ENCODE measurements at regions not wholly inside any gene's neighbourhood (a gene's known extent, or its start where the extent isn't known, plus 50 kb on each side); places are given as distances from the start of the nearest gene placed in this dataset.
A peak's percentile ranks its signal among the peaks of the same experiment; 100 is the strongest.

DNA sequence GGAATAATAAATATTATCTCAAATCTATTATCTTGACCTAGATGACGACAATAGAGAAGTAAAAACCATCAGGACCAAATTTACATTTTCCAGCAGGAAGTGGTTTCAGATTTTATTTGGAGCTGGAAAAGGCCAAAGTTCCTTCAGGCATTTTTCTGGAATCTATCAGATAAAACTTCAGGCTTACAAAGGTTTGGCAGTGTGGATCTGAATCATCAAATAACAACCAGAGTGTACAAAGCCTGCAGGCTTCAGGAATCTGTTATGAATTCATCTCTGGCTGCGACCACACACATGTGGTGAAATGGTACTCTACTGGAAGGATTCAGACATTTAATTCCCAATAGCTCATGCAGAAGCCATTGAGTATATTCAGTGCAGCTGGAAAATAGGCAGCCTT lies 726.4 kb upstream of the GRAMD2B start:
- ChIA-PET POLR2A (no interaction called here), CTCF (no interaction called here)
- Histone ChIP-seq H3K27me3 (replicated peaks; ENCODE audit: control insufficient read depth, insufficient read depth, low read length) (no peaks in the 10 kb centered on the region), H3K36me3 (ENCODE audit: control insufficient read depth, insufficient read depth, low read length) (no peaks in the 10 kb centered on the region), H3K4me1 (peaks cover 44% of the 10 kb centered on the region), H3K9me3 (no peaks in the 10 kb centered on the region), H3K4me3 (ENCODE audit: low read depth, low read length) (no peak overlapping the region)
- DNase-seq, result no peak
- TF ChIP-seq, protein P1, sequence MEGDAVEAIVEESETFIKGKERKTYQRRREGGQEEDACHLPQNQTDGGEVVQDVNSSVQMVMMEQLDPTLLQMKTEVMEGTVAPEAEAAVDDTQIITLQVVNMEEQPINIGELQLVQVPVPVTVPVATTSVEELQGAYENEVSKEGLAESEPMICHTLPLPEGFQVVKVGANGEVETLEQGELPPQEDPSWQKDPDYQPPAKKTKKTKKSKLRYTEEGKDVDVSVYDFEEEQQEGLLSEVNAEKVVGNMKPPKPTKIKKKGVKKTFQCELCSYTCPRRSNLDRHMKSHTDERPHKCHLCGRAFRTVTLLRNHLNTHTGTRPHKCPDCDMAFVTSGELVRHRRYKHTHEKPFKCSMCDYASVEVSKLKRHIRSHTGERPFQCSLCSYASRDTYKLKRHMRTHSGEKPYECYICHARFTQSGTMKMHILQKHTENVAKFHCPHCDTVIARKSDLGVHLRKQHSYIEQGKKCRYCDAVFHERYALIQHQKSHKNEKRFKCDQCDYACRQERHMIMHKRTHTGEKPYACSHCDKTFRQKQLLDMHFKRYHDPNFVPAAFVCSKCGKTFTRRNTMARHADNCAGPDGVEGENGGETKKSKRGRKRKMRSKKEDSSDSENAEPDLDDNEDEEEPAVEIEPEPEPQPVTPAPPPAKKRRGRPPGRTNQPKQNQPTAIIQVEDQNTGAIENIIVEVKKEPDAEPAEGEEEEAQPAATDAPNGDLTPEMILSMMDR (IDR thresholded peaks at IDR 0.05; ENCODE audit: insufficient read depth in 1 of 2, low read depth in 1 of 2, low read length in 1 of 2, severe bottlenecking in 1 of 2, unreplicated experiment in 1 of 2), result no peak
- Mint-ChIP-seq H3K27me3 (ENCODE audit: insufficient read depth, unreplicated experiment) (no peaks in the 10 kb centered on the region), H3K36me3 (ENCODE audit: insufficient read depth, unreplicated experiment) (no peaks in the 10 kb centered on the region), H3K4me1 (ENCODE audit: low read depth, unreplicated experiment) (peaks cover 34% of the 10 kb centered on the region), H3K27ac (ENCODE audit: unreplicated experiment) (no peak overlapping the region), H3K4me3 (ENCODE audit: unreplicated experiment) (no peak overlapping the region), H3K9me3 (ENCODE audit: unreplicated experiment) (no peaks in the 10 kb centered on the region)
- BruUV-seq (replicated peaks), result no TSS peak
- intact Hi-C loops (cut with micrococcal nuclease; ENCODE audit: unreplicated experiment), result no loop called here

DNA sequence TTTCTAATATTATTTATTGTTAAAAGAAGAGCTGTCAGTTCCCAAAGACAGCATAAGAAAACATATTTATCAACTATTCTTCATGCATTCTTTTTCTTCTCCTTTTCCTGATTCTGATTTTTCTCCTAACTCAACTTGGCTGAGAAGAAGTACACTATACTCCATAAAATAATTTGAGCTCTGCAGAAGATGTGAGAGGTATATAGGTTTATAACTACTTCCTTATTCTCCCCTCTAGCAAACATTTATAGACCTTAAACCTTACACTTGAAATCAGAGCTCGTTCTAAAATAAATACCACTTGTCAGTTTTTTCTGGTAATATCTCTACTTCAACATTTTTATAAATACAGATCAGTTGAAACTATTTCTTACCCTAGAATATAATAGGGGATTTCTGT lies 724.8 kb upstream of the GRAMD2B start:
- Mint-ChIP-seq H3K9me3 (ENCODE audit: unreplicated experiment) (peaks cover 4% of the 10 kb centered on the region), H3K27me3 (ENCODE audit: insufficient read depth, unreplicated experiment) (no peaks in the 10 kb centered on the region), H3K4me1 (ENCODE audit: low read depth, unreplicated experiment) (peaks cover 34% of the 10 kb centered on the region), H3K27ac (ENCODE audit: unreplicated experiment) (no peak overlapping the region), H3K36me3 (ENCODE audit: insufficient read depth, unreplicated experiment) (no peaks in the 10 kb centered on the region), H3K4me3 (ENCODE audit: unreplicated experiment) (no peak overlapping the region)
- POLR2A ChIA-PET, result no interaction called here
- no peak for DNase-seq
- no peaks in the 10 kb centered on the region for H3K36me3 ChIP-seq (ENCODE audit: control insufficient read depth, insufficient read depth, low read length)
- CTCF ChIA-PET, result no interaction called here
- H3K27me3 ChIP-seq (replicated peaks; ENCODE audit: control insufficient read depth, insufficient read depth, low read length), result no peaks in the 10 kb centered on the region
- intact Hi-C loops (cut with micrococcal nuclease; ENCODE audit: unreplicated experiment), result no loop called here
- TF ChIP-seq, protein P1 (IDR thresholded peaks at IDR 0.05; ENCODE audit: insufficient read depth in 1 of 2, low read depth in 1 of 2, low read length in 1 of 2, severe bottlenecking in 1 of 2, unreplicated experiment in 1 of 2), result no peak
- peaks cover 5% of the 10 kb centered on the region; the same call in 1 of the 2 replicates for H3K9me3 ChIP-seq
- BruUV-seq (replicated peaks), result no TSS peak
- peaks cover 36% of the 10 kb centered on the region for H3K4me1 ChIP-seq
- H3K4me3 ChIP-seq (ENCODE audit: low read depth, low read length), result no peak overlapping the region

- intact Hi-C loops (cut with micrococcal nuclease; ENCODE audit: unreplicated experiment), result loop anchor here (1.0 kb wide), 2 partner anchors 17 to 31 kb away; no protein-coding TSS in a partner anchor
- no TSS peak for BruUV-seq (replicated peaks)
- peak overlapping the region; percentile 79 for H3K4me3 Mint-ChIP-seq (ENCODE audit: unreplicated experiment)
Observed at GRCh38 chr5:125699860-125700259, 723.3 kb upstream of the GRAMD2B start.

More at GRCh38 chr5:125699860-125700259, 723.3 kb upstream of the GRAMD2B start:
- Histone ChIP-seq H3K9me3 (peaks cover 5% of the 10 kb centered on the region; the same call in 1 of the 2 replicates), H3K4me3 (ENCODE audit: low read depth, low read length) (no peak overlapping the region; the same call in 1 of the 2 replicates), H3K4me1 (peaks cover 36% of the 10 kb centered on the region), H3K27me3 (replicated peaks; ENCODE audit: control insufficient read depth, insufficient read depth, low read length) (no peaks in the 10 kb centered on the region), H3K36me3 (ENCODE audit: control insufficient read depth, insufficient read depth, low read length) (no peaks in the 10 kb centered on the region)
- POLR2A ChIA-PET, result interaction anchor here (0.6 to 1.4 kb wide), 2 partner anchors 17 to 1119 kb away, joined by 4 to 7 read pairs; no protein-coding TSS in a partner anchor
- CTCF ChIA-PET, result interaction anchor here (0.6 kb wide), 1 partner anchor 17 kb away, joined by 3 read pairs; no protein-coding TSS in a partner anchor
- DNase-seq, result no peak
- no peaks in the 10 kb centered on the region for H3K36me3 Mint-ChIP-seq (ENCODE audit: insufficient read depth, unreplicated experiment)
- TF ChIP-seq, protein P1 (IDR thresholded peaks at IDR 0.05; ENCODE audit: insufficient read depth in 1 of 2, low read depth in 1 of 2, low read length in 1 of 2, severe bottlenecking in 1 of 2, unreplicated experiment in 1 of 2), result no peak
- peaks cover 32% of the 10 kb centered on the region for H3K4me1 Mint-ChIP-seq (ENCODE audit: low read depth, unreplicated experiment)
- H3K9me3 Mint-ChIP-seq (ENCODE audit: unreplicated experiment), result peaks cover 19% of the 10 kb centered on the region
- peak overlapping the region; percentile 94 for H3K27ac Mint-ChIP-seq (ENCODE audit: unreplicated experiment)
- H3K27me3 Mint-ChIP-seq (ENCODE audit: insufficient read depth, unreplicated experiment), result no peaks in the 10 kb centered on the region
